Mesenchymal stem cell (in vitro differentiated cells and primary cell): ENCODE measurements at regions not wholly inside any gene's neighbourhood (a gene's known extent, or its start where the extent isn't known, plus 50 kb on each side); places are given as distances from the start of the nearest gene placed in this dataset.
A peak's percentile ranks its signal among the peaks of the same experiment; 100 is the strongest.
"Not testable (repeated sequence)": the region's sequence is repeated elsewhere in the genome, so short reads cannot be mapped to it uniquely, and the experiment has no call there.

ENCODE experiments used
- DNase-seq: peaks from one replicate; pipeline ENCODE4 v3.0.0-alpha.2; 2013
- H2AFZ ChIP-seq: one replicate; pipeline ENCODE4 v1.6.1; 2013; ENCODE audit warnings: low read depth, mild to moderate bottlenecking, control low read depth, inconsistent platforms, low read length, moderate library complexity
- H2AK5ac ChIP-seq: 2 replicates; pipeline ENCODE4 v1.6.1; 2013; ENCODE audit warnings: low read length, moderate library complexity, mild to moderate bottlenecking, inconsistent platforms; ENCODE audit not compliant: severe bottlenecking
- H2BK120ac ChIP-seq: one replicate; pipeline ENCODE4 v1.6.1; 2013; ENCODE audit warnings: low read depth, mild to moderate bottlenecking, inconsistent platforms, low read length, moderate library complexity
- H2BK12ac ChIP-seq, 2 experiments: one replicate each; pipeline ENCODE4 v1.6.1; 2013; ENCODE audit warnings: inconsistent platforms in 2 of 2, low read length in 2 of 2, mild to moderate bottlenecking in 2 of 2, moderate library complexity in 2 of 2, control low read depth in 1 of 2
- H2BK15ac ChIP-seq: one replicate; pipeline ENCODE4 v1.6.1; 2013; ENCODE audit warnings: mild to moderate bottlenecking, low read depth, inconsistent platforms; ENCODE audit not compliant: poor library complexity, severe bottlenecking
- H2BK5ac ChIP-seq: 2 replicates; pipeline ENCODE4 v1.6.1; 2013; ENCODE audit warnings: low read depth, mild to moderate bottlenecking, low read length, control low read depth, inconsistent platforms; ENCODE audit not compliant: poor library complexity, severe bottlenecking
- H3K14ac ChIP-seq, 2 experiments: one replicate each; pipeline ENCODE4 v1.6.1; 2013; ENCODE audit warnings: inconsistent platforms in 2 of 2, low read length in 2 of 2, control low read depth in 1 of 2, mild to moderate bottlenecking in 1 of 2, moderate library complexity in 1 of 2
- H3K18ac ChIP-seq, 2 experiments: one replicate each; pipeline ENCODE4 v1.6.1; 2013; ENCODE audit warnings: inconsistent platforms in 2 of 2, low read length in 2 of 2, control low read depth in 1 of 2, low read depth in 1 of 2, mild to moderate bottlenecking in 1 of 2
- H3K23ac ChIP-seq, 2 experiments: one replicate each; pipeline ENCODE4 v1.6.1; 2013; ENCODE audit warnings: inconsistent platforms in 2 of 2, low read length in 2 of 2, mild to moderate bottlenecking in 2 of 2, moderate library complexity in 2 of 2, control low read depth in 1 of 2
- H3K27ac ChIP-seq: 2 replicates; pipeline ENCODE4 v1.5.1; 2013; ENCODE audit warnings: mild to moderate bottlenecking, moderate library complexity, low read length, control low read depth, inconsistent platforms; ENCODE audit not compliant: poor library complexity, severe bottlenecking
- H3K27me3 ChIP-seq, 2 experiments: 2 replicates each; pipeline versions ENCODE4 v1.6.1 to v1.7.0; 2013; ENCODE audit warnings: low read length in 2 of 2, mild to moderate bottlenecking in 2 of 2, moderate library complexity in 2 of 2, control low read depth in 1 of 2, inconsistent platforms in 1 of 2; ENCODE audit not compliant: control insufficient read depth in 1 of 2, insufficient read depth in 1 of 2
- H3K36me3 ChIP-seq, 2 experiments: 2 replicates each; pipeline versions ENCODE4 v1.6.1 to v1.7.0; 2013; ENCODE audit warnings: low read length in 2 of 2, control low read depth in 1 of 2, inconsistent platforms in 1 of 2, low read depth in 1 of 2, mild to moderate bottlenecking in 1 of 2; ENCODE audit not compliant: insufficient read depth in 2 of 2, control insufficient read depth in 1 of 2
- H3K4ac ChIP-seq, 2 experiments: one replicate each; pipeline ENCODE4 v1.6.1; 2013; ENCODE audit warnings: inconsistent platforms in 2 of 2, low read length in 2 of 2, mild to moderate bottlenecking in 2 of 2, moderate library complexity in 2 of 2, control low read depth in 1 of 2, low read depth in 1 of 2
- H3K4me1 ChIP-seq: 2 replicates; pipeline ENCODE4 v1.6.1; 2013; ENCODE audit warnings: low read depth, low read length, control low read depth; ENCODE audit not compliant: control insufficient read depth, insufficient read depth
- H3K4me2 ChIP-seq: 2 replicates; pipeline ENCODE4 v1.6.1; 2013; ENCODE audit warnings: low read length, mild to moderate bottlenecking, inconsistent platforms; ENCODE audit not compliant: poor library complexity, severe bottlenecking
- H3K4me3 ChIP-seq, 2 experiments: 2 replicates each; pipeline versions ENCODE4 v1.5.1 to v1.7.0; 2013; ENCODE audit warnings: low read length in 2 of 2, mild to moderate bottlenecking in 2 of 2, control low read depth in 1 of 2, low read depth in 1 of 2; ENCODE audit not compliant: insufficient read depth in 1 of 2
- H3K79me1 ChIP-seq: replicated peaks from 2 replicates; pipeline ENCODE4 v1.6.1; 2013; ENCODE audit warnings: mild to moderate bottlenecking, control low read depth, low read length, inconsistent platforms; ENCODE audit not compliant: poor library complexity, severe bottlenecking
- H3K9ac ChIP-seq: 2 replicates; pipeline ENCODE4 v1.7.0; 2013; ENCODE audit warnings: mild to moderate bottlenecking, low read length, moderate library complexity
- H3K9me3 ChIP-seq: 2 replicates; pipeline ENCODE4 v1.7.0; 2013; ENCODE audit warnings: mild to moderate bottlenecking, low read length; ENCODE audit not compliant: control insufficient read depth
- H4K8ac ChIP-seq: one replicate; pipeline ENCODE4 v1.6.1; 2013; ENCODE audit warnings: inconsistent platforms, mild to moderate bottlenecking, low read length, moderate library complexity
- H4K91ac ChIP-seq: one replicate; pipeline ENCODE4 v1.6.1; 2013; ENCODE audit warnings: mild to moderate bottlenecking, low read length, inconsistent platforms
- WGBS: methylation state at CpG from one replicate; pipeline ENCODE4 v1.1.7; 2013; ENCODE audit warnings: mixed read lengths; 5-methylcytosine and 5-hydroxymethylcytosine counted together

DNA sequence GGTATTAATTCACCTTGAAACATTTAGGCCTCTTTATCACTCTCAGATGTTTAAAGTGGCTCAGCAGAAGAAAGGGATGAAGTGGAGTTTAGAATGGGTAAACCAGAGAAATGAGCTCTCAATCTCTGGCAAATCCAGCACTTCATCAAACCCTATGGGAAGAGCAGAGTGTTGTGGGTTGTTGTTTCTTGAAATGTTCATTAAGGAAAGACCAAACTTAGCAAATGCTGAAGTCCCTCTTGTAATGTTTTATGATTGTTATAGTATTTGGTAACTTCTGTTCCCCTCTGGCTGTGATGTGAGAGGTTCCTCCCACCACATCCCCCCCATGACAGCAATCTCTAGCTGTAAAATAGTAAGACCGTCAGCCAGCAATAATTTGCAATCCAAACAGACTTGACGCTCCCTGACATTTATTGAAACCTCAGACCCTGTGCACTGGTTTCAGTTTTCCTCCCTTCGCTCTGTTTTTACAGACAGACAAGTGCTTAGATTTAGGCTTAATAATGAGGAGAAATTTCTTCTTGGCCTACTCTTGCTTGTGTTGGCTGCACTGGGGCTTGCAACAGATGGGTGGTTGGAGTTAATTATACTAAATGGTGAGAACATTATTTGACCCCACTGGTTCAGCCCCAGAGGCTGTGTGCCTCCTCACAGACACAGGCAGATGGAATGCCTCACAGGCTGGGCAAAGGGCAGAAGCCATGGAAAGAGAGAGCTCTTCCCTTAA lies 609.4 kb upstream of the SOX9 start:
- Histone ChIP-seq H4K91ac (no peak overlapping the region), H3K9ac (no peak overlapping the region), H3K4ac (no peak overlapping the region), H2BK5ac (no peak overlapping the region), H2AK5ac (no peak overlapping the region), H3K4me3 (no peak overlapping the region), H3K27ac (no peak overlapping the region), H3K27me3 (no peaks in the 10 kb centered on the region), H3K14ac (no peak overlapping the region), H2BK120ac (no peak overlapping the region), H3K79me1 (no peaks in the 10 kb centered on the region), H3K4me2 (no peak overlapping the region), H2AFZ (no peak overlapping the region), H2BK15ac (no peak overlapping the region), H3K23ac (no peak overlapping the region), H4K8ac (no peak overlapping the region), H3K4me1 (no peaks in the 10 kb centered on the region), H3K9me3 (no peaks in the 10 kb centered on the region), H3K36me3 (no peaks in the 10 kb centered on the region), H2BK12ac (no peak overlapping the region), H3K18ac (no peak overlapping the region)
- peak; percentile 37 for DNase-seq
- WGBS: 59% methylated on average over 3 of the region's 3 CpGs

DNA sequence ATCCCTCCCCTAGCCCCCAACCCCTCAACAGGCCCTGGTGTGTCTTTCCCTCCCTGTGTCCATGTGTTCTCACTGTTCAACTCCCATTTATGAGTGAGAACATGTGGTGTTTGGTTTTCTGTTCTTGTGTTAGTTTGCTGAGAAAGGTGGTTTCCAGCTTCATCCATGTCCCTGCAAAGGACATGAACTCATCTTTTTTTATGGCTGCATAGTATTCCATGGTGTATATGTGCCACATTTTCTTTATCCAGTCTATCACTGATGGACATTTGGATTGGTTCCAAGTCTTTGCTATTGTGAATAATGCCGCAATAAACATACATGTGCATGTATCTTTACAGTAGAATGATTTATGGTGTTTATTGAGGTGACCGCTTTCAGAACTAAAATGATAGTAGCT lies 607.1 kb upstream of the SOX9 start:
- H3K4me1 ChIP-seq, H3K27me3 ChIP-seq, H3K9me3 ChIP-seq, H3K4me2 ChIP-seq, H2BK15ac ChIP-seq, H3K79me1 ChIP-seq, H2AFZ ChIP-seq, H3K36me3 ChIP-seq, H3K23ac ChIP-seq, H3K14ac ChIP-seq, H2BK120ac ChIP-seq, H2BK12ac ChIP-seq, DNase-seq, H2AK5ac ChIP-seq, H3K4ac ChIP-seq, H3K18ac ChIP-seq, H4K8ac ChIP-seq, H4K91ac ChIP-seq, H3K4me3 ChIP-seq, H3K9ac ChIP-seq, H2BK5ac ChIP-seq, H3K27ac ChIP-seq: not testable (repeated sequence)
- WGBS: 98% methylated on average over 2 of the region's 2 CpGs

DNA sequence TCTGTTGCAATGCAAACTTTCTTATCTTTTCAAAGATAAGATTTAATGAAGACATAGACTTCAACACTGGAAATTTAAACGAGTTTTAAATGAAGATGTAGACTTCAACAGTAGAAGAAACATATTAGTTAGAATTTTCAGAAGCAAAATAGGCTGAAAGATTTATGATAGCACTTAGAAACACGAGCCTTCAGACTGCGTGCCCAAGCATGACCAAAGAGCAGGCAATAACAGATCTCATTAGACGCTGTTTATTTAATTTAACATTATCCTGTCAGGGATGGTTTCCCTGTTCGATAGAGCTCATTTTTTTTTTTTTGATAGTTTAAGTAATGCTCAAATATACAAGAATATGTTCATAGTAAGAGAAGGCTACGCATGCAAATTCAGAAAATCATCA lies 604.7 kb upstream of the SOX9 start:
- Histone ChIP-seq H3K4me3 (no peak overlapping the region), H2BK120ac (no peak overlapping the region), H3K9me3 (no peaks in the 10 kb centered on the region), H2AK5ac (no peak overlapping the region), H3K79me1 (no peaks in the 10 kb centered on the region), H4K91ac (no peak overlapping the region), H3K23ac (no peak overlapping the region), H3K14ac (no peak overlapping the region), H2BK5ac (no peak overlapping the region), H2BK12ac (no peak overlapping the region), H3K27ac (no peak overlapping the region), H3K36me3 (no peaks in the 10 kb centered on the region), H2BK15ac (no peak overlapping the region), H3K4me1 (no peaks in the 10 kb centered on the region), H4K8ac (no peak overlapping the region), H3K4me2 (no peak overlapping the region), H3K9ac (no peak overlapping the region), H3K27me3 (no peaks in the 10 kb centered on the region), H3K18ac (no peak overlapping the region), H2AFZ (no peak overlapping the region), H3K4ac (no peak overlapping the region)
- no peak for DNase-seq
- WGBS: 55% methylated on average over 2 of the region's 6 CpGs

DNA sequence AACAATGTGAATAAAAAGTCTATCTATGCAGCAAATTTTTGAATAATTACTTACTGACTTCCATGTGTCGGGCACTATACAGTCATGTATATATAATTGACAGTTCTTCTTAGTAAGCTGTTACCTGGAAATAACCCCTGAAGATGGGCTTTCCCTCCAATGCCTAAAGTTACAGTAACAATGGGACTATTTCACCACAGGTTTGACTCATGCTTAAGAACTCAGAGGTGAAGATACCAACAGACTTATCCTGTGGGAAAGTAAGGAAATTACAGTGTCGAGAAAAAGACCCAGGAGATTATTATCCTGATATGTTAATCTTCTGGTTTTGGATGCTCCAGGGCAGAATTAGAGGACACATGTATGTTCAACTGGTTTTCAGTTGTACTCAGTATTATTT lies 601.5 kb upstream of the SOX9 start:
- Histone ChIP-seq H3K9ac (no peak overlapping the region), H3K36me3 (no peaks in the 10 kb centered on the region), H3K27me3 (no peaks in the 10 kb centered on the region), H3K4me3 (no peak overlapping the region), H3K18ac (no peak overlapping the region), H3K9me3 (no peaks in the 10 kb centered on the region), H4K8ac (no peak overlapping the region), H2BK120ac (no peak overlapping the region), H2BK15ac (no peak overlapping the region), H3K14ac (no peak overlapping the region), H3K23ac (no peak overlapping the region), H3K4ac (no peak overlapping the region), H4K91ac (no peak overlapping the region), H3K79me1 (no peaks in the 10 kb centered on the region), H3K4me2 (no peak overlapping the region), H3K27ac (no peak overlapping the region), H2BK5ac (no peak overlapping the region), H2AK5ac (no peak overlapping the region), H2AFZ (no peak overlapping the region), H3K4me1 (no peaks in the 10 kb centered on the region), H2BK12ac (no peak overlapping the region)
- DNase-seq: no peak
- WGBS: 94% methylated on average over 1 of the region's 2 CpGs
